Transverse colon (tissue), 4 donors: ENCODE measurements at regions not wholly inside any gene's neighbourhood (a gene's known extent, or its start where the extent isn't known, plus 50 kb on each side); places are given as distances from the start of the nearest gene placed in this dataset.

ENCODE experiments used
- DNase-seq: peaks from one replicate; pipeline ENCODE4 v3.0.0-alpha.2; 2019
- H3K27ac ChIP-seq, 4 donors: fragments of 200-600 bp; sonication (generic); 2 replicates each; pipeline ENCODE4 v1.5.1; 2016 to 2018; ENCODE audit warnings: inconsistent platforms in 4 of 4
- H3K27me3 ChIP-seq: fragments of 200-600 bp; sonication (generic); 2 replicates; pipeline ENCODE4 v1.5.1; 2017; ENCODE audit warnings: inconsistent platforms
- H3K36me3 ChIP-seq, 4 donors: fragments of 200-600 bp; sonication (generic); 2 replicates each; pipeline ENCODE4 v1.5.1; 2017 to 2019; ENCODE audit warnings: inconsistent platforms in 4 of 4
- H3K4me1 ChIP-seq, 4 donors: fragments of 200-600 bp; sonication (generic); 2 replicates each; pipeline ENCODE4 v1.5.1; 2017 to 2020; ENCODE audit warnings: inconsistent platforms in 4 of 4
- H3K4me3 ChIP-seq, 4 donors: fragments of 200-600 bp; sonication (generic); 1 replicate in 1 of 4; 2 replicates in 3 of 4; pipeline versions ENCODE4 v1.5.1 to v1.6.1; 2017 to 2019; ENCODE audit warnings: inconsistent platforms in 4 of 4
- H3K9me3 ChIP-seq, 2 donors: fragments of 200-600 bp; sonication (generic); 2 replicates each; pipeline ENCODE4 v1.5.1; 2017 to 2019; ENCODE audit warnings: inconsistent platforms in 2 of 2
- EP300 ChIP-seq: sonication (generic); formaldehyde crosslinking; IDR thresholded peaks from one replicate; pipeline ENCODE4 v1.6.1; 2017; ENCODE audit warnings: antibody characterized with exemption, low read depth
- POLR2A ChIP-seq: fragments of 450-650 bp; IDR thresholded peaks from one replicate; pipeline ENCODE4 v1.6.1; 2016; ENCODE audit warnings: antibody characterized with exemption, mild to moderate bottlenecking, moderate library complexity
- POLR2AphosphoS5 ChIP-seq, 3 donors: sonication (generic); formaldehyde crosslinking; IDR thresholded peaks; one replicate each; pipeline ENCODE4 v1.6.1; 2016; ENCODE audit warnings: antibody characterized with exemption in 3 of 3
- WGBS, 2 donors: methylation state at CpG; one replicate each; pipeline ENCODE4 v1.1.5; 2018; ENCODE audit warnings: low coverage in 1 of 2; 5-methylcytosine and 5-hydroxymethylcytosine counted together
- in situ Hi-C, 4 donors: fragments of 200-750 bp; cut with MboI; loops; one replicate each; pipeline versions ENCODE4 v1.15.0 to v1.15.1; 2017; ENCODE audit warnings: low sequenced_read_pairs in 3 of 4, low pct_ligation_motif_present in 1 of 4, low pct_unique_long_range_greater_than_20kb in 1 of 4
- intact Hi-C: fragments of 100-400 bp; cut with DNase I; formaldehyde crosslinking; loops from one replicate; pipeline ENCODE4 v1.15.1; 2023; ENCODE audit warnings: low total_unique reads
- TF ChIP-seq, protein P1 (sequence below), 5 experiments: fragments of 200-600 bp in 3 of 5; fragments of 450-650 bp in 2 of 5; sonication (generic) in 3 of 5; IDR thresholded peaks; 1 replicate in 2 of 5; 2 replicates in 3 of 5; pipeline ENCODE4 v1.5.1; 2016 to 2017; ENCODE audit warnings: antibody characterized with exemption in 5 of 5, inconsistent platforms in 3 of 5, mild to moderate bottlenecking in 2 of 5, moderate library complexity in 1 of 5

GRCh38 chr10:123356799-123357198 lies 202.6 kb downstream of the BUB3 start:
- H3K36me3 ChIP-seq = no peaks in the 10 kb centered on the region
- no peak overlapping the region for H3K27ac ChIP-seq
- 74 to 80% methylated on average over 5 of the region's 5 CpGs for WGBS, 2 donors
- DNase-seq = no peak
- H3K27me3 ChIP-seq = peaks cover 12% of the 10 kb centered on the region
- no peaks in the 10 kb centered on the region for H3K4me1 ChIP-seq
- H3K9me3 ChIP-seq = no peaks in the 10 kb centered on the region
- intact Hi-C loops (no loop called here), in situ Hi-C loops (no loop called here)
- no peak overlapping the region for H3K4me3 ChIP-seq
- no peak for TF ChIP-seq POLR2A
- TF ChIP-seq, protein P1, sequence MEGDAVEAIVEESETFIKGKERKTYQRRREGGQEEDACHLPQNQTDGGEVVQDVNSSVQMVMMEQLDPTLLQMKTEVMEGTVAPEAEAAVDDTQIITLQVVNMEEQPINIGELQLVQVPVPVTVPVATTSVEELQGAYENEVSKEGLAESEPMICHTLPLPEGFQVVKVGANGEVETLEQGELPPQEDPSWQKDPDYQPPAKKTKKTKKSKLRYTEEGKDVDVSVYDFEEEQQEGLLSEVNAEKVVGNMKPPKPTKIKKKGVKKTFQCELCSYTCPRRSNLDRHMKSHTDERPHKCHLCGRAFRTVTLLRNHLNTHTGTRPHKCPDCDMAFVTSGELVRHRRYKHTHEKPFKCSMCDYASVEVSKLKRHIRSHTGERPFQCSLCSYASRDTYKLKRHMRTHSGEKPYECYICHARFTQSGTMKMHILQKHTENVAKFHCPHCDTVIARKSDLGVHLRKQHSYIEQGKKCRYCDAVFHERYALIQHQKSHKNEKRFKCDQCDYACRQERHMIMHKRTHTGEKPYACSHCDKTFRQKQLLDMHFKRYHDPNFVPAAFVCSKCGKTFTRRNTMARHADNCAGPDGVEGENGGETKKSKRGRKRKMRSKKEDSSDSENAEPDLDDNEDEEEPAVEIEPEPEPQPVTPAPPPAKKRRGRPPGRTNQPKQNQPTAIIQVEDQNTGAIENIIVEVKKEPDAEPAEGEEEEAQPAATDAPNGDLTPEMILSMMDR (IDR thresholded peaks at IDR 0.05) = no peak
- TF ChIP-seq POLR2AphosphoS5 (IDR thresholded peaks at IDR 0.05) = no peak
- no peak for TF ChIP-seq EP300

DNA sequence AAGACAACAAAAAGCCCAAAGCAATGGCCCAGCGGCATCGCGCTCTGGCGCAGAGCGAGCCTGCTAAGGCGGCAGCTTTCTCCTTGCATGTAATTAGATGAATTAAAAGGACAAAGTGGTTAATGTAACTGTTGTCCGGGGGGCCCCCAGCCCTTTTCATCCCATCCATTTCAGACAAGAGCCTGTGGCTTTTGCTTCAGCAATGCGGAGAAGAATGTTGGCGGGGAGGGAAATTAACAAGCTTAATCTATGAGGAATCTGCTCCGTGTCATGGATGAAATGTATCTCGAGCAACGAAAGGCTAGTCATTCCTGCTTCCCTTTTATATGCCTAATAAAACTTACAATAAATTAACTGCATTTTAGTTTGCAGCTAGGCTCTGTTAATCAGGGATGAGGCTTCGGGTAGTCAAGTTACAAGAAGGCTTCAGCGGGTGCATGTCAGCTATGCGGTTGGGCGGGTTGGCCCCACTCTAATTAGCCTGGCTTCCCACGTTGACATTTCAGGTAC lies 203.3 kb downstream of the BUB3 start:
- in situ Hi-C loops = no loop called here
- H3K36me3 ChIP-seq = no peaks in the 10 kb centered on the region
- peaks cover 12% of the 10 kb centered on the region for H3K27me3 ChIP-seq
- no peaks in the 10 kb centered on the region for H3K4me1 ChIP-seq
- H3K4me3 ChIP-seq = no peak overlapping the region
- DNase-seq = no peak
- H3K27ac ChIP-seq = no peak overlapping the region
- no peaks in the 10 kb centered on the region for H3K9me3 ChIP-seq
- intact Hi-C loops = no loop called here
- WGBS, 2 donors = 68 to 90% methylated on average over 6 to 17 of the region's 17 CpGs
- TF ChIP-seq, protein P1 (IDR thresholded peaks at IDR 0.05) = no peak
- no peak for TF ChIP-seq POLR2AphosphoS5 (IDR thresholded peaks at IDR 0.05)
- no peak for TF ChIP-seq EP300
- no peak for TF ChIP-seq POLR2A

GRCh38 chr10:123359539-123359938 lies 205.3 kb downstream of the BUB3 start:
- DNase-seq = no peak
- Histone ChIP-seq H3K9me3 (no peaks in the 10 kb centered on the region), H3K36me3 (no peaks in the 10 kb centered on the region), H3K27ac (no peak overlapping the region), H3K4me3 (no peak overlapping the region), H3K4me1 (no peaks in the 10 kb centered on the region), H3K27me3 (peaks cover 12% of the 10 kb centered on the region)
- intact Hi-C loops = no loop called here
- in situ Hi-C loops = no loop called here
- TF ChIP-seq, protein P1 (IDR thresholded peaks at IDR 0.05) = no peak
- TF ChIP-seq POLR2AphosphoS5 (IDR thresholded peaks at IDR 0.05) (no peak), POLR2A (no peak), EP300 (no peak)
- whole genome bisulfite sequencing, 2 donors = 72% methylated on average over 2 of the region's 2 CpGs; no CpG with 5 or more reads in 1 of the 2 donors

DNA sequence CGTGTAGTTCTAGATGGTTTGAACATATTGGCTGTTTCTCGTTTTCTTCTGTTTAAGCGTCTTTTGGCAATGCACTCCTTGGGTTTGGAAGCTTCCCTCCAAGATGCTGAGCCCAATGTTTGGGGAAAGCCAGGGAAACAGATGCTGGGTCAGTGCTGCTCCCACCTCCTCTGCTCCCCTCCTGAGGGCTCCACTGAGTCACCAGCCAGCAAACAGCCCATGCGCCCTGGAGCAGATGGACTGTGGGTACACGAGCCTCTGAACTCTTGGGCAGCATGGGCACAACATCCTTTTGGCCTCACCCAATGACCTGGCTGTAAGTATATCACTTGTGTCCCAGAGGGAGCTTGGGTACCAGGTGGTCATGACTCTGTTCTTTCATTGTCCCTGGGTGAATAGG lies 207.6 kb downstream of the BUB3 start:
- Histone ChIP-seq H3K27ac (no peak overlapping the region), H3K36me3 (no peaks in the 10 kb centered on the region), H3K27me3 (peaks cover 7% of the 10 kb centered on the region), H3K9me3 (no peaks in the 10 kb centered on the region), H3K4me3 (no peak overlapping the region), H3K4me1 (no peaks in the 10 kb centered on the region)
- WGBS, 2 donors = 86% methylated on average over 5 of the region's 5 CpGs; no CpG with 5 or more reads in 1 of the 2 donors
- no peak for DNase-seq
- no peak for TF ChIP-seq POLR2AphosphoS5 (IDR thresholded peaks at IDR 0.05)
- no peak for TF ChIP-seq EP300
- no peak for TF ChIP-seq POLR2A
- TF ChIP-seq, protein P1 (IDR thresholded peaks at IDR 0.05) = no peak
- intact Hi-C loops = no loop called here
- in situ Hi-C loops = no loop called here
